ENCODE measurements at regions not wholly inside any gene's neighbourhood (a gene's known extent, or its start where the extent isn't known, plus 50 kb on each side); places are given as distances from the start of the nearest gene placed in this dataset.

GRCh38 chr14:29098656-29099055 lies 332.1 kb downstream of the FOXG1 start:
- Histone ChIP-seq H2BK120ac (ENCODE audit: low read depth, low read length) (no peak overlapping the region), H2AK5ac (ENCODE audit: low read depth, low read length) (no peak overlapping the region), H2BK5ac (ENCODE audit: low read depth, low read length, poor library complexity, severe bottlenecking) (no peak overlapping the region), H2AK9ac (replicated peaks; ENCODE audit: low read depth, low read length, poor library complexity) (no peak overlapping the region), H3K4me3 (ENCODE audit: insufficient read depth, low read depth, low read length) (no peak overlapping the region), H3K27me3 (ENCODE audit: control insufficient read depth, insufficient read depth, low read length) (no peaks in the 10 kb centered on the region; the same call in 1 of the 2 replicates), H3K4me1 (ENCODE audit: control insufficient read depth, insufficient read depth, low read length) (no peaks in the 10 kb centered on the region), H2BK20ac (ENCODE audit: low read depth, low read length) (no peak overlapping the region), H4K20me1 (ENCODE audit: insufficient read depth, low read length) (no peaks in the 10 kb centered on the region), H4K91ac (ENCODE audit: insufficient read depth, low read depth, low read length) (no peak overlapping the region), H3K4me2 (ENCODE audit: low read depth, low read length) (no peak overlapping the region), H3K56ac (ENCODE audit: extremely low read depth, insufficient read depth, low read length) (no peak overlapping the region), H4K5ac (ENCODE audit: low read depth, low read length) (no peak overlapping the region), H4K8ac (ENCODE audit: low read depth in 2 of 2, low read length in 2 of 2) (no peak overlapping the region), H2AFZ (replicated peaks; ENCODE audit: low read length, poor library complexity) (no peak overlapping the region), H3K14ac (replicated peaks; ENCODE audit: low read depth, low read length) (no peak overlapping the region), H3K79me1 (ENCODE audit: low read depth in 1 of 2, low read length in 2 of 2) (no peaks in the 10 kb centered on the region), H3K18ac (ENCODE audit: low read depth, low read length) (no peak overlapping the region), H3K36me3 (ENCODE audit: control insufficient read depth, insufficient read depth, low read length) (no peaks in the 10 kb centered on the region), H2BK15ac (ENCODE audit: low read depth, low read length) (no peak overlapping the region), H3K27ac (ENCODE audit: insufficient read depth, low read length) (no peak overlapping the region), H3K23ac (ENCODE audit: low read depth, low read length) (no peak overlapping the region), H3K9me3 (ENCODE audit: control insufficient read depth, insufficient read depth, low read length) (no peaks in the 10 kb centered on the region), H3K9me1 (ENCODE audit: insufficient read depth, low read length) (no peaks in the 10 kb centered on the region), H3K9ac (ENCODE audit: low read depth, low read length) (no peak overlapping the region), H3K4ac (ENCODE audit: low read depth, low read length) (no peak overlapping the region)
- DNase-seq (no peak), ATAC-seq (ENCODE audit: low read depth) (no peak)
- BruUV-seq (replicated peaks): no TSS peak
- intact Hi-C loops (cut with micrococcal nuclease) (no loop called here), dilution Hi-C loops (cut with HindIII; ENCODE audit: low sequenced_read_pairs, unreplicated experiment) (no loop called here), in situ Hi-C loops (cut with MboI; ENCODE audit: low sequenced_read_pairs) (no loop called here)
- POLR2A ChIA-PET (ENCODE audit: unreplicated experiment): no interaction called here
- CTCF ChIA-PET: interaction anchor here (0.6 kb wide), 1 partner anchor 66 kb away, joined by 3 read pairs; no protein-coding TSS in a partner anchor
- no CpG with 5 or more reads among the region's 4 CpGs for WGBS, 2 experiments (ENCODE audit: extremely low coverage in 2 of 2, insufficient read length in 1 of 2)
- TF ChIP-seq MAFK (IDR thresholded peaks at IDR 0.05; ENCODE audit: low read depth, low read length) (no peak), CTCF (conservative IDR thresholded peaks at IDR 0.05; ENCODE audit: low read depth, low read length) (no peak), ELK1 (IDR thresholded peaks at IDR 0.05; ENCODE audit: borderline replicate concordance, low read depth, low read length) (no peak), RAD21 (IDR thresholded peaks at IDR 0.05; ENCODE audit: low read length) (no peak), MXI1 (IDR thresholded peaks at IDR 0.05; ENCODE audit: borderline replicate concordance, low read depth, low read length) (no peak), BHLHE40 (IDR thresholded peaks at IDR 0.05; ENCODE audit: low read depth, low read length) (no peak), NFE2L2 (IDR thresholded peaks at IDR 0.05; ENCODE audit: low read depth, low read length) (no peak), RFX5 (IDR thresholded peaks at IDR 0.05; ENCODE audit: low read depth, low read length) (no peak), USF2 (IDR thresholded peaks at IDR 0.05; ENCODE audit: low read depth, low read length) (no peak), RCOR1 (IDR thresholded peaks at IDR 0.05; ENCODE audit: insufficient replicate concordance, low read length) (no peak), MAZ (IDR thresholded peaks at IDR 0.05; ENCODE audit: borderline replicate concordance, low read depth, low read length) (no peak), FOS (IDR thresholded peaks at IDR 0.05; ENCODE audit: low read depth, low read length) (no peak), SMC3 (IDR thresholded peaks at IDR 0.05; ENCODE audit: low read depth, low read length) (no peak), CEBPB (IDR thresholded peaks at IDR 0.05; ENCODE audit: low read depth, low read length) (no peak), POLR2A (IDR thresholded peaks at IDR 0.05; ENCODE audit: low read depth, low read length) (no peak), CHD1 (IDR thresholded peaks at IDR 0.05; ENCODE audit: low read depth, low read length) (no peak)

Data from IMR-90 (cell line).